Fibroblast of lung (primary cell): ENCODE measurements at regions not wholly inside any gene's neighbourhood (a gene's known extent, or its start where the extent isn't known, plus 50 kb on each side); places are given as distances from the start of the nearest gene placed in this dataset.

Experiments used
- DNase-seq, 2 donors: peaks; one replicate each; pipeline versions ENCODE4 v3.0.0 to v3.0.0-alpha.2; 2010; ENCODE audit warnings: low read depth in 2 of 2
- H2AFZ ChIP-seq: 2 replicates; pipeline ENCODE4 v1.5.1; 2012; ENCODE audit warnings: low read length, control low read depth, inconsistent platforms
- H3K27ac ChIP-seq: 2 replicates; pipeline ENCODE4 v1.5.1; 2011; ENCODE audit warnings: low read length, control low read depth; ENCODE audit not compliant: insufficient read depth
- H3K27me3 ChIP-seq: 2 replicates; pipeline ENCODE4 v1.5.1; 2011; ENCODE audit warnings: mild to moderate bottlenecking, low read length; ENCODE audit not compliant: control insufficient read depth, insufficient read depth
- H3K36me3 ChIP-seq: 2 replicates; pipeline ENCODE4 v1.5.1; 2011; ENCODE audit warnings: low read length; ENCODE audit not compliant: control insufficient read depth, insufficient read depth
- H3K4me1 ChIP-seq: 2 replicates; pipeline ENCODE4 v1.5.1; 2011; ENCODE audit warnings: low read length; ENCODE audit not compliant: control insufficient read depth, insufficient read depth; ENCODE audit errors: extremely low read depth
- H3K4me2 ChIP-seq: 2 replicates; pipeline ENCODE4 v1.5.1; 2011; ENCODE audit warnings: low read length, control low read depth; ENCODE audit not compliant: insufficient read depth; ENCODE audit errors: extremely low read depth
- H3K4me3 ChIP-seq, 4 experiments: fragments of 200-600 bp in 1 of 4; sonication (generic) in 1 of 4; replicated peaks in 1 of 4; 2 replicates each; pipeline ENCODE4 v1.5.1; 2011 to 2016; ENCODE audit warnings: low read length in 4 of 4, low read depth in 3 of 4, mild to moderate bottlenecking in 3 of 4, control low read depth in 2 of 4, inconsistent platforms in 1 of 4, mixed read lengths in 1 of 4; ENCODE audit not compliant: insufficient read depth in 1 of 4; ENCODE audit errors: control extremely low read depth in 1 of 4
- H3K79me2 ChIP-seq: 2 replicates; pipeline ENCODE4 v1.5.1; 2012; ENCODE audit warnings: mild to moderate bottlenecking, low read length, inconsistent platforms; ENCODE audit not compliant: control insufficient read depth, insufficient read depth
- H3K9ac ChIP-seq: 2 replicates; pipeline ENCODE4 v1.5.1; 2011; ENCODE audit warnings: mild to moderate bottlenecking, low read length, control low read depth; ENCODE audit not compliant: insufficient read depth
- H3K9me3 ChIP-seq: 2 replicates; pipeline ENCODE4 v1.5.1; 2012; ENCODE audit warnings: low read depth, low read length; ENCODE audit not compliant: control insufficient read depth, insufficient read depth
- H4K20me1 ChIP-seq: 2 replicates; pipeline ENCODE4 v1.5.1; 2011; ENCODE audit warnings: low read length; ENCODE audit not compliant: control insufficient read depth, insufficient read depth; ENCODE audit errors: extremely low read depth
- EZH2 ChIP-seq: IDR thresholded peaks from 2 replicates; pipeline ENCODE4 v1.5.1; 2012; ENCODE audit warnings: low read length, control low read depth, mild to moderate bottlenecking; ENCODE audit errors: missing control alignments
- TF ChIP-seq, protein P1 (sequence below), 2 donors: IDR thresholded peaks in 1 of 2; conservative IDR thresholded peaks in 1 of 2; 1 replicate in 1 of 2; 2 replicates in 1 of 2; pipeline ENCODE4 v1.5.1; 2011 to 2012; ENCODE audit warnings: low read length in 2 of 2, control low read depth in 1 of 2, inconsistent platforms in 1 of 2, low read depth in 1 of 2, mild to moderate bottlenecking in 1 of 2

DNA sequence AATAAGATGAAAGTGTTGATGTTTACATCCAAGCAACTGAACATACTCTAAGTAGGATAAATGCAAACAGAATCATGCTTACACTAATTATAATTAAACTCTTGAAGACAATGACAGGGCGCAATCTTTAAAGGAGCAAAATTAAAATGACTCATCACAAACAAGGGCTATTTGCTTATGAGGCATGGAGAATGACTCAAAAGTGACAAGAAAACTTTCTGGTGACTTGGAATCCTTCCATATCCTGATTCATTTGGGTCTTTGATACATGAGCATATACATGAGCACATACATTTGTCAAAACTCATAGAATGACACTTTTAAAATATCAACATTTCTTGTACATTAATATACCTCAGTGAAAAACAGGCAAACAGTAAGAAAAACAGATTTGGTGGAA is 1632.3 kb downstream of the KCNT2 start:
- Histone ChIP-seq H3K4me2 (no peak overlapping the region), H3K4me3 (no peak overlapping the region), H3K36me3 (no peaks in the 10 kb centered on the region), H3K9me3 (no peaks in the 10 kb centered on the region), H4K20me1 (no peaks in the 10 kb centered on the region), H3K27me3 (no peaks in the 10 kb centered on the region), H3K27ac (no peak overlapping the region), H3K4me1 (no peaks in the 10 kb centered on the region), H3K79me2 (no peaks in the 10 kb centered on the region), H2AFZ (no peak overlapping the region), H3K9ac (no peak overlapping the region)
- TF ChIP-seq EZH2: no peak
- TF ChIP-seq, protein P1, sequence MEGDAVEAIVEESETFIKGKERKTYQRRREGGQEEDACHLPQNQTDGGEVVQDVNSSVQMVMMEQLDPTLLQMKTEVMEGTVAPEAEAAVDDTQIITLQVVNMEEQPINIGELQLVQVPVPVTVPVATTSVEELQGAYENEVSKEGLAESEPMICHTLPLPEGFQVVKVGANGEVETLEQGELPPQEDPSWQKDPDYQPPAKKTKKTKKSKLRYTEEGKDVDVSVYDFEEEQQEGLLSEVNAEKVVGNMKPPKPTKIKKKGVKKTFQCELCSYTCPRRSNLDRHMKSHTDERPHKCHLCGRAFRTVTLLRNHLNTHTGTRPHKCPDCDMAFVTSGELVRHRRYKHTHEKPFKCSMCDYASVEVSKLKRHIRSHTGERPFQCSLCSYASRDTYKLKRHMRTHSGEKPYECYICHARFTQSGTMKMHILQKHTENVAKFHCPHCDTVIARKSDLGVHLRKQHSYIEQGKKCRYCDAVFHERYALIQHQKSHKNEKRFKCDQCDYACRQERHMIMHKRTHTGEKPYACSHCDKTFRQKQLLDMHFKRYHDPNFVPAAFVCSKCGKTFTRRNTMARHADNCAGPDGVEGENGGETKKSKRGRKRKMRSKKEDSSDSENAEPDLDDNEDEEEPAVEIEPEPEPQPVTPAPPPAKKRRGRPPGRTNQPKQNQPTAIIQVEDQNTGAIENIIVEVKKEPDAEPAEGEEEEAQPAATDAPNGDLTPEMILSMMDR (conservative IDR thresholded peaks at IDR 0.05 in 1 of 2, IDR thresholded peaks at IDR 0.05 in 1 of 2; ENCODE audit: low read depth in 1 of 2, low read length in 2 of 2): no peak
- DNase-seq: peak; percentile 51 to 57

GRCh38 chr1:194968916-194969315 is 1639.3 kb downstream of the KCNT2 start:
- Histone ChIP-seq H4K20me1 (no peaks in the 10 kb centered on the region), H2AFZ (no peak overlapping the region), H3K4me1 (no peaks in the 10 kb centered on the region), H3K27ac (no peak overlapping the region), H3K9me3 (no peaks in the 10 kb centered on the region), H3K79me2 (no peaks in the 10 kb centered on the region), H3K36me3 (no peaks in the 10 kb centered on the region), H3K4me2 (no peak overlapping the region), H3K4me3 (no peak overlapping the region), H3K9ac (no peak overlapping the region), H3K27me3 (no peaks in the 10 kb centered on the region)
- TF ChIP-seq, protein P1 (conservative IDR thresholded peaks at IDR 0.05 in 1 of 2, IDR thresholded peaks at IDR 0.05 in 1 of 2; ENCODE audit: low read depth in 1 of 2, low read length in 2 of 2): no peak
- no peak for TF ChIP-seq EZH2
- DNase-seq: no peak

- no peak overlapping the region for H2AFZ ChIP-seq
- no peak overlapping the region for H3K9ac ChIP-seq
- H3K27me3 ChIP-seq: no peaks in the 10 kb centered on the region
- no peaks in the 10 kb centered on the region for H3K79me2 ChIP-seq
- no peaks in the 10 kb centered on the region for H4K20me1 ChIP-seq
- no peak overlapping the region for H3K27ac ChIP-seq
- no peak for TF ChIP-seq EZH2
- TF ChIP-seq, protein P1 (conservative IDR thresholded peaks at IDR 0.05 in 1 of 2, IDR thresholded peaks at IDR 0.05 in 1 of 2; ENCODE audit: low read depth in 1 of 2, low read length in 2 of 2): no peak
- peak; percentile 3 to 10 for DNase-seq
- H3K9me3 ChIP-seq: no peaks in the 10 kb centered on the region
- H3K4me1 ChIP-seq: no peaks in the 10 kb centered on the region
- H3K4me2 ChIP-seq: no peak overlapping the region
- H3K36me3 ChIP-seq: no peaks in the 10 kb centered on the region
- H3K4me3 ChIP-seq: no peak overlapping the region
Measured at GRCh38 chr1:194959795-194960194, 1648.4 kb downstream of the KCNT2 start.
